Heart left ventricle (tissue), 16 donors: ENCODE measurements at regions not wholly inside any gene's neighbourhood (a gene's known extent, or its start where the extent isn't known, plus 50 kb on each side); places are given as distances from the start of the nearest gene placed in this dataset.
"Not testable (repeated sequence)": the region's sequence is repeated elsewhere in the genome, so short reads cannot be mapped to it uniquely, and the experiment has no call there.

Experiments used
- ATAC-seq, 4 donors: fragments of 200-7000 bp; cut with Tn5 transposase; one replicate each; pipeline ENCODE4 v1.9.1; 2020 to 2022; ENCODE audit warnings: moderate library complexity in 4 of 4, mild to moderate bottlenecking in 3 of 4, moderate number of reproducible peaks in 1 of 4
- DNase-seq, 5 donors: peaks; one replicate each; pipeline ENCODE4 v3.0.0-alpha.2; 2020
- H3K27ac ChIP-seq, 12 donors: fragments of 200-600 bp; sonication (generic) in 4 of 12; one replicate each; pipeline versions ENCODE4 v1.5.0 to v1.8.0; 2016 to 2022; ENCODE audit warnings: mild to moderate bottlenecking in 2 of 12
- H3K27me3 ChIP-seq, 9 donors: fragments of 200-600 bp; sonication (generic) in 2 of 9; one replicate each; pipeline versions ENCODE4 v1.5.1 to v1.8.0; 2016 to 2022; ENCODE audit warnings: mild to moderate bottlenecking in 3 of 9
- H3K36me3 ChIP-seq, 9 donors: fragments of 200-600 bp; sonication (generic) in 2 of 9; one replicate each; pipeline versions ENCODE4 v1.5.0 to v1.8.0; 2018 to 2022; ENCODE audit warnings: mild to moderate bottlenecking in 2 of 9
- H3K4me1 ChIP-seq, 12 donors: fragments of 200-600 bp; sonication (generic) in 4 of 12; one replicate each; pipeline versions ENCODE4 v1.5.0 to v1.8.0; 2016 to 2022; ENCODE audit warnings: mild to moderate bottlenecking in 3 of 12
- H3K4me3 ChIP-seq, 12 donors: fragments of 200-600 bp; sonication (generic) in 4 of 12; one replicate each; pipeline versions ENCODE4 v1.5.0 to v1.8.0; 2017 to 2022; ENCODE audit warnings: mild to moderate bottlenecking in 9 of 12, moderate library complexity in 4 of 12
- H3K9me3 ChIP-seq, 12 donors: fragments of 200-600 bp; sonication (generic) in 4 of 12; one replicate each; pipeline versions ENCODE4 v1.5.0 to v1.8.0; 2016 to 2022; ENCODE audit warnings: mild to moderate bottlenecking in 1 of 12
- CTCF ChIP-seq, 12 donors: fragments of 200-600 bp; sonication (generic) in 4 of 12; IDR thresholded peaks; one replicate each; pipeline versions ENCODE4 v1.5.0 to v1.8.0; 2018 to 2022; ENCODE audit warnings: antibody characterized with exemption in 12 of 12, mild to moderate bottlenecking in 5 of 12
- WGBS, 4 donors: extraction: QIAGEN DNeasy Blood & Tissue Kit in 2 of 4; methylation state at CpG; one replicate each; pipeline versions ENCODE4 v1.1.5 to v1.1.7; 2013 to 2018; 5-methylcytosine and 5-hydroxymethylcytosine counted together
- intact Hi-C, 10 donors: fragments of 100-400 bp; cut with DNase I; formaldehyde crosslinking; loops; one replicate each; pipeline versions ENCODE4 v1.11.1 to v1.14.2; 2022
- donor health status: ischemic (EF 13 %, LVEDD 7.1; RV severe dilation, severe dysfunction).
- donor health status: healthy with polysubstance abuse.
- donor health status: DM: no; HTN: yes; CAD: no.
- donor health status: DM: no; HTN: no; CAD: no.
- donor health status: ischemic (EF 25% LVEDD 6.9; RV normal size, moderate dysfunction).
- donor health status: ischemic (EF 25% LVEDD 5.7; RV mildly dilated, moderate dysfunction).
- donor health status: healthy.
- donor health status: DM: yes; HTN: yes; CAD: no.
- donor health status: ischemic (EF 35%, LVEDD 5.7; RV mildly dilated, moderate dysfunction).
- donor health status: nonischemic (EF 11% LVEDD 7.7; RV severe dilation, severe dysfunction).
- donor health status: DM: yes; HTN: yes; CAD: no.
- donor health status: PGD.
- donor health status: ischemic (EF 29% LVEDD 5.4; RV normal size, mild dysfunction).
- donor health status: nonischemic (EF 23%, LVEDD 6.1; RV moderate dilation, normal function).

- intact Hi-C loops, H3K9me3 ChIP-seq, H3K36me3 ChIP-seq, H3K4me3 ChIP-seq, H3K4me1 ChIP-seq, ATAC-seq, DNase-seq, H3K27ac ChIP-seq, H3K27me3 ChIP-seq: not testable (repeated sequence)
- 2 to 8% (median 6%) methylated on average over 1 to 2 of the region's 2 CpGs for WGBS, 4 donors
- peak; percentile 24 to 62 (median 42) for TF ChIP-seq CTCF (IDR thresholded peaks at IDR 0.05)
Measured at GRCh38 chr10:47646686-47647273, 116.6 kb downstream of the SYT15B start.

- H3K4me1 ChIP-seq, H3K36me3 ChIP-seq, ATAC-seq, DNase-seq, H3K4me3 ChIP-seq, H3K27me3 ChIP-seq, H3K9me3 ChIP-seq, intact Hi-C loops, H3K27ac ChIP-seq: not testable (repeated sequence)
- 91 to 100% (median 97%) methylated on average over 1 of the region's 1 CpG for WGBS, 4 donors
Measured at GRCh38 chr10:47626975-47627374, 103.5 kb upstream of the AGAP9 start.

GRCh38 chr10:47622719-47623118 lies 99.3 kb upstream of the AGAP9 start:
- WGBS, 4 donors: 73 to 89% (median 79%) methylated on average over 2 of the region's 2 CpGs
- H3K4me3 ChIP-seq, H3K4me1 ChIP-seq, H3K36me3 ChIP-seq, ATAC-seq, H3K27ac ChIP-seq, H3K9me3 ChIP-seq, H3K27me3 ChIP-seq, DNase-seq, intact Hi-C loops: not testable (repeated sequence)

- H3K4me1 ChIP-seq, H3K4me3 ChIP-seq, H3K9me3 ChIP-seq, ATAC-seq, H3K27ac ChIP-seq, H3K27me3 ChIP-seq, intact Hi-C loops, H3K36me3 ChIP-seq: not testable (repeated sequence)
- peak in 1 of 12 donors; percentile 27 for TF ChIP-seq CTCF (IDR thresholded peaks at IDR 0.05)
- 71 to 100% (median 83%) methylated on average over 2 of the region's 3 CpGs for WGBS, 4 donors
- peak in 1 of 5 donors; percentile 1 for DNase-seq
Measured at GRCh38 chr10:47619300-47620012, 96.0 kb upstream of the AGAP9 start.

- H3K27me3 ChIP-seq, intact Hi-C loops, DNase-seq, H3K27ac ChIP-seq, H3K9me3 ChIP-seq, H3K36me3 ChIP-seq, H3K4me3 ChIP-seq, ATAC-seq, H3K4me1 ChIP-seq: not testable (repeated sequence)
- 78 to 91% methylated on average over 1 of the region's 3 CpGs; no CpG with 5 or more reads in 2 of the 4 donors for WGBS, 4 donors
Measured at GRCh38 chr10:47609311-47609710, 85.9 kb upstream of the AGAP9 start.

- H3K27ac ChIP-seq, intact Hi-C loops, H3K4me1 ChIP-seq, H3K27me3 ChIP-seq, ATAC-seq, DNase-seq, H3K9me3 ChIP-seq, H3K4me3 ChIP-seq, H3K36me3 ChIP-seq: not testable (repeated sequence)
- WGBS, 4 donors: 80% methylated on average over 1 of the region's 1 CpG; no CpG with 5 or more reads in 3 of the 4 donors
Measured at GRCh38 chr10:47605791-47606773, 82.6 kb upstream of the AGAP9 start.

- H3K4me3 ChIP-seq, intact Hi-C loops, DNase-seq, H3K9me3 ChIP-seq, H3K27me3 ChIP-seq, H3K4me1 ChIP-seq, H3K36me3 ChIP-seq, H3K27ac ChIP-seq, ATAC-seq: not testable (repeated sequence)
- 69 to 89% (median 82%) methylated on average over 2 of the region's 2 CpGs for WGBS, 4 donors
Measured at GRCh38 chr10:47600604-47601003, 77.2 kb upstream of the AGAP9 start.

GRCh38 chr10:47600127-47600526 lies 76.7 kb upstream of the AGAP9 start:
- DNase-seq, H3K4me1 ChIP-seq, H3K4me3 ChIP-seq, H3K27ac ChIP-seq, H3K36me3 ChIP-seq, ATAC-seq, H3K27me3 ChIP-seq, H3K9me3 ChIP-seq, intact Hi-C loops: not testable (repeated sequence)
- WGBS, 4 donors: 48 to 66% (median 49%) methylated on average over 12 to 15 of the region's 15 CpGs; no CpG with 5 or more reads in 1 of the 4 donors
